ENCODE measurements at regions not wholly inside any gene's neighbourhood (a gene's known extent, or its start where the extent isn't known, plus 50 kb on each side); places are given as distances from the start of the nearest gene placed in this dataset.
A peak's percentile ranks its signal among the peaks of the same experiment; 100 is the strongest.
"Not testable (repeated sequence)": the region's sequence is repeated elsewhere in the genome, so short reads cannot be mapped to it uniquely, and the experiment has no call there.

DNA sequence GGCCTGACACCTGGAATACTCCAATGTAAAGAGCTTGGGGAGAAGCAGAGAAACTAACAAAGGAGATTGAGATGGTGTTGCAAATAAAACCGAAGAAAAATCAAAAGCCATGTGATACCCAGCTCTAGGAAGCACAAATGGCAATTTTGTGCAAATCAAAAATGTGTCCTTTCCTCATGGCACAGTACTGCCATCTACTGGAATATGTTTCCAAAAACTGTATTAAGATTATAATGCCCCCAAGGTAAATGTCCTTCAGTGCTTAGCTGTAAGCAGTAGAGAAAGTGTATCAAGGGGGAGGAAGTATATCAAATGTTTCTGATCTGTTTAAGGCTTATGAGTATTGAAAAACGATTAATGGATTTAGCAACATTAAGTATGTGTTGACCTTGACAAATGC lies 620.3 kb downstream of the ZWINT start:
- peak; percentile 1 for DNase-seq

- no peak for DNase-seq
These were observed 620.9 kb downstream of the ZWINT start for GRCh38 chr10:55740110-55740509.

DNA sequence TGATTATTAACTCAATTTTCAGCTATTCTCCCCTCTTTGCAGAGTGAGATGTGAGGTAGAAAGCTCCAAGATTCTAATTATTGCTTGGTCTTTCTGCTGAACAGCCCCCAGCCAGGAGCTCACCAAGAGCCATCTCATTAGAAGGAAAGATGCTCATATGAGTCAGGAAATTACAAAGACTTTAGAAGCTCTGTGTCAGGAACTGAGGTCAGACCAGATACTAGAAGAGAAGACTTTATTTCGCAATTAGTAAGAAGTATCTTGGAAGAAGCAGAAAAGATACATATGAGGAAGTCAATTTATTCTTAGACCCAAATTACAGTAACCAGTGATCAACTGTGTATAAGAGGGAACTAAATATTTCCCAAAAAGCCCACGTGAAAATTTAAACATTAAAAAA lies 626.9 kb downstream of the ZWINT start:
- no peak for DNase-seq

GRCh38 chr10:55704950-55705349 lies 656.1 kb downstream of the ZWINT start:
- DNase-seq, result no peak

DNA sequence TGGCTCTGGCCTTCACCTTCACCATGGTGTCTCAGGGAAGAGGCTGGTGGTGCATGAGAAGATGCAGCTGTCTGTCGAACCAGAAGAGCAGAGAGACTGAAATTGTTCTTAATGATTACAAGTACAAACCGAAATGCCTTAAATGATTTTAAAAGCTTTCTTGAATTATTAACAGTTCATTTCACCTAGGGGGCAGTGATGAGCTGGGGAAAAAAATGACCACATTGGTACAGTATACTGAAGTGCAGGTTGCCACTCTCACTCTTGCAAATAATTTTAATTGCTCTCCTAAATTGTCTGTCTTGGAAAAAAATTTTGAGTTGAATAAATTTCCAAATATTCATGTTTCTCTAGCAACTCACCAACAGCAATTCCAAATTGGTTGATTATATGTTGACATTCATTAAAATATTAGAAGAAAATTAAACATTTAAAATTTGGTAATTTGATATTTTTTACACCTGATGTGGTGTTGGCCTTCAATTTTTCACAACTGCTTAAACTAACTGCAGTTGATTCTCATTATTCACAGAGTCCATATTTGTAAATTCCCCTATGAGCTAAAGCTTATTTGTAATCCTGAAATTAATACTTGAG lies 692.6 kb downstream of the ZWINT start:
- no peak for DNase-seq

- DNase-seq, result no peak
These were observed 707.5 kb downstream of the ZWINT start for GRCh38 chr10:55653531-55653930.

DNA sequence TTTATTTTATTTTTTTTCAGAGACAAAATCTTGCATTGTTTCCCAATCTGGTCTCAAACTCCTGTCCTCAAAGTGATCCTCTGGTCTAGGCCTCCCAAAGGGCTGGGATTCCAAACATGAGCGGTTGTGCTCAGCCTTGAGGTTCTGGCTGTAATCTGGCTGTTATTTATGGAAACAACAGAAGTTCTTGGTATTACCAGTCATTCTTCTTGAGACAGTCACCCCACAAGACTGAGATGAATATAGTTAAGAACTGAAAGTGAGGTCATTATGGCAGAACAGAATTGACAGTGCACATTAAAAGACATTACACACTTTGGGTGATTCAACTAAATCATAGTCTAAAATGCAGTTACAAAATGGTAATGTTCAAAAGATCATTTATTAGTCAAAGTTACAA lies 719.5 kb downstream of the ZWINT start:
- DNase-seq, result no peak

- peak; percentile 30 for DNase-seq
These were observed 729.9 kb downstream of the ZWINT start for GRCh38 chr10:55631071-55631654.

DNA sequence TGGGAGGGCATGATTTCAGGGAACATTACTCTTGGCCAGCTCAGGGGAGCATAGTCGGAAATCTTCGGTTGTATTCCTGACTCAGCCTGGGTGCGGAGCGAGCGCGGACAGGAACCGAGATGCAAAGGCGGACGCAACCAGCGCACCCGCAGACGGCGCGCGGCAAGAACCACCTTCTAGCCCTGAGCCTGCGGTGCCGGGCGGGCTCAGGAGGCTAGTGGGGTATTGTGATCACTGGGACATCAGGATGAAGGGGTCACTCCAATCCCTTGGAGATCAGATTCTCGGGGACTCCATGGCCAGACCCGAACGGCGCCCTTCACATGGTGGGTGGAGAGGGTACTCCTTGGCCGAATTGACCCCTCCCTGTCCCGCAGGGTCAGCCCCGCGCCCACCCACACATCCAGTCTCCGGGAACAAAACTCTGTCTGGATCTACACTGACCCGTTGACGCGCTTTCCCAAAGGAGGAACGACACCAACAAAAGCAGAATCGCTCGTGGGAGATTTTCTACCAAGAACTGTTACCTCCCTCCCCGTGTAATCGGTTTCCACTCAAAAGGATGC lies 730.5 kb downstream of the ZWINT start:
- peak; percentile 4 for DNase-seq

GRCh38 chr10:55629793-55630490 lies 731.1 kb downstream of the ZWINT start:
- peak; percentile 42 for DNase-seq

- DNase-seq, result no peak
These were observed 732.8 kb downstream of the ZWINT start for GRCh38 chr10:55628260-55628701.

DNA sequence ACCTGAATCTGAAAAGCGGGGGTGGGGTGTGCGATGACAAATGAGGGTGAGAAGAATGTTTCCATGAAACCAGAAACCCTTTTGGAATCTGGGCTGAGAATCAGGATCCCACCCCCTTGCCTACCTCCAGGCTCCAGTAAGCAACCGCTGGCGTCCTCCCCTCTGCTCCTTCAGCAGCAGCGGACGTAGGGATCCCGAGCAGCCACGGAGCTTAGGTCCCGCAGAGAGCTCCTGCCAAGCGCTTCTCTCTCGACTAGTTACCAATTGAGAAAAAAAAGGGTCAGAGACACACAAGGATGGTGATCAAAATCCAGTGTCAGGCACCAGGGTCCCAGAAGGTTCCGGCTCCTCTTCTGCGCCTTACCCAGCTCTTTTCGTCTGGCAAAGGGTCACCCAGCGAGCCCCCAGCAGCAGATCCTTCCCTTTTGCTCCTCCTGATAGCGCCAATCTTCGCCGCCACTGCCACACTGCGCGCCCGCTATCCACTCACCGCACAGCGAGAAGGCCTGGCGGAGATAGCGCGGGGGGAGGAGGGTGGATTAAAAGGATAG lies 733.5 kb downstream of the ZWINT start:
- DNase-seq, result no peak

GRCh38 chr10:55601690-55602478 lies 759.2 kb downstream of the ZWINT start:
- not testable (repeated sequence) for DNase-seq

- DNase-seq, result no peak
These were observed 750.6 kb upstream of the PCDH15 start for GRCh38 chr10:55551603-55552002.

DNA sequence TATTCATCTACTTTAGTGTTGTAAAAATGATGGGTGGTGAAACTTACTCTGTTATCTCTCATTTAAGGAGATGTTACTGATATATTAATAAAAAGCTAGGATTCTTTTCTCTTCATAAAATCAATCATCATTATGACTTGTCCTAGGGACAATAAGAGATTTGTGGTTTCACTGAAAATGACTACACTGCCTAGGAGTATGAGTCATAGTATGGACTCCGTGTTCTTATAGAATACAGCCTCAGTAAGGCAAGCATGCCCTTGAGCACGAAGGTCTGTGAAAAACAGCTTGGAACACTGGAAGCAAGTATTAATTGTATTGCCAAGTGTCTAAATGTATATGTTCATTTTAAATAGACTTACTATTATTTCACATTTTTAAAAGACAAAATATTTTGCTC lies 749.2 kb upstream of the PCDH15 start:
- peak; percentile 33 for DNase-seq

DNA sequence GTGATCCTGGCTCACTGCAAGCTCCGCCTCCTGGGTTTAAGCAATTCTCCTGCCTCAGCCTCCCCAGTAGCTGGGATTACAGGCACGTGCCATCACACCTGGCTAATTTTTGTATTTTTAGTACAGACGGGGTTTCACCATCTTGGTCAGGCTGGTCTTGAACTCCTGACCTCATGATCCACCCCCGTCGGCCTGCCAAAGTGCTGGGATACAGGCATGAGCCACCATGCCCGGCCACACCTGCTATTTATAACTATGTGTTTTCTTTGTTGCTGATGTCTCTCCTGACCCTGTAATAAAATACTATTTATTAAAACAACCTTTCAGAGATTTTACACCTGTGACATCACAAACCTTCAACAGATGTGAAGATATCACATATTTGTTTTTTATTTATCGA lies 736.5 kb upstream of the PCDH15 start:
- not testable (repeated sequence) for DNase-seq

- DNase-seq, result no peak
These were observed 718.2 kb upstream of the PCDH15 start for GRCh38 chr10:55519264-55519663.

GRCh38 chr10:55518416-55518815 lies 717.4 kb upstream of the PCDH15 start:
- DNase-seq, result not testable (repeated sequence)

GRCh38 chr10:55509168-55509567 lies 708.1 kb upstream of the PCDH15 start:
- no peak for DNase-seq

GRCh38 chr10:55500931-55501559 lies 700.0 kb upstream of the PCDH15 start:
- peak; percentile 15 for DNase-seq

- no peak for DNase-seq
These were observed 697.0 kb upstream of the PCDH15 start for GRCh38 chr10:55497893-55498499.

DNA sequence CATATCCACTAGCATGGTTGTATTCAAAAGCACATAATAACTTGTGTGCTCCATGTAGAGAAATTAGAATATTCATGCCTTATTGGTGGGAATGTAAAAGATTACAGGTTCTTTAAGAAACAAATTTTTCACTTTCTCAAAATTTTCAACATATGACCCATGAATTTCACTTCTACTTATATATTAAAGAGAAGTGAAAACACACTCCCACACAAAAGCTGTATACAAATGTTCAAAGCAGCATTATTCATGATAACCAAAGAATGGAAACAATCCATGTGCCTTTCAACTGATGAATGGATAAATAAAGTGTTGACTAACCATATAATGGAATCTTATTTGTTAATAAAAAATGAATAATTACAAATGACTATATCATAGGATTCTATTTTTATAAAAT lies 694.5 kb upstream of the PCDH15 start:
- no peak for DNase-seq
